B cell (primary cell): ENCODE measurements at regions not wholly inside any gene's neighbourhood (a gene's known extent, or its start where the extent isn't known, plus 50 kb on each side); places are given as distances from the start of the nearest gene placed in this dataset.

Source experiments
- ATAC-seq: fragments of 200-7000 bp; cut with Tn5 transposase; one replicate; pipeline ENCODE4 v1.10.0; 2021; ENCODE audit warnings: low read depth, mild to moderate bottlenecking, moderate number of reproducible peaks, moderate library complexity
- CTCF ChIA-PET: fragments of 350-600 bp; sonication (Branson Sonifier 250); formaldehyde crosslinking; loops from one replicate; lab custom pipeline; 2021; ENCODE audit warnings: antibody characterized with exemption, inconsistent platforms; lab: Charles Lee
- POLR2A ChIA-PET: fragments of 350-600 bp; sonication (Branson Sonifier 250); formaldehyde crosslinking; loops from one replicate; lab custom pipeline; 2021; ENCODE audit warnings: antibody characterized with exemption; lab: Charles Lee
- DNase-seq: peaks from one replicate; pipeline ENCODE4 v3.0.0; 2013
- H2AFZ ChIP-seq: 2 replicates; pipeline ENCODE4 v1.6.1; 2012; ENCODE audit warnings: mild to moderate bottlenecking, low read depth, low read length; ENCODE audit not compliant: insufficient read depth, poor library complexity, severe bottlenecking
- H3K27ac ChIP-seq, 2 donors: 1 replicate in 1 of 2; 2 replicates in 1 of 2; pipeline ENCODE4 v1.5.1; 2012 to 2013; ENCODE audit warnings: low read length in 2 of 2, mild to moderate bottlenecking in 2 of 2, moderate library complexity in 1 of 2
- H3K27me3 ChIP-seq, 4 experiments: fragments of 200-600 bp in 1 of 4; sonication (generic) in 1 of 4; replicated peaks in 1 of 4; 1 replicate in 2 of 4; 2 replicates in 2 of 4; pipeline versions ENCODE4 v1.6.1 to v1.7.0; 2013 to 2016; ENCODE audit warnings: low read length in 3 of 4, mild to moderate bottlenecking in 2 of 4, mixed read lengths in 1 of 4, moderate library complexity in 1 of 4; ENCODE audit not compliant: insufficient read depth in 4 of 4, control insufficient read depth in 3 of 4; ENCODE audit errors: control extremely low read depth in 1 of 4
- H3K36me3 ChIP-seq, 2 experiments: replicated peaks in 1 of 2; 1 replicate in 1 of 2; 2 replicates in 1 of 2; pipeline versions ENCODE4 v1.6.1 to v1.7.1; 2013; ENCODE audit warnings: low read length in 1 of 2; ENCODE audit not compliant: insufficient read depth in 2 of 2, control insufficient read depth in 1 of 2; ENCODE audit errors: control extremely low read depth in 1 of 2, extremely low read depth in 1 of 2
- H3K4me1 ChIP-seq, 2 donors: fragments of 200-600 bp in 1 of 2; sonication (generic) in 1 of 2; 1 replicate in 1 of 2; 2 replicates in 1 of 2; pipeline versions ENCODE4 v1.5.1 to v1.6.1; 2013 to 2017; ENCODE audit warnings: low read length in 2 of 2; ENCODE audit not compliant: control insufficient read depth in 2 of 2, insufficient read depth in 2 of 2
- H3K4me2 ChIP-seq: replicated peaks from 2 replicates; pipeline ENCODE3; 2012; ENCODE audit warnings: mild to moderate bottlenecking, low read depth, low read length; ENCODE audit not compliant: poor library complexity, severe bottlenecking
- H3K4me3 ChIP-seq, 5 experiments: fragments of 200-600 bp in 1 of 5; sonication (generic) in 1 of 5; 1 replicate in 3 of 5; 2 replicates in 2 of 5; pipeline versions ENCODE4 v1.5.1 to v1.7.0; 2011 to 2016; ENCODE audit warnings: low read length in 4 of 5, mild to moderate bottlenecking in 4 of 5, low read depth in 2 of 5, control low read depth in 1 of 5, moderate library complexity in 1 of 5; ENCODE audit not compliant: insufficient read depth in 1 of 5; ENCODE audit errors: control extremely low read depth in 1 of 5, extremely low read depth in 1 of 5
- H3K79me2 ChIP-seq: fragments of 200-600 bp; sonication (generic); one replicate; pipeline ENCODE4 v1.6.0; 2016; ENCODE audit warnings: low read length; ENCODE audit not compliant: control insufficient read depth, insufficient read depth
- H3K9ac ChIP-seq: fragments of 200-600 bp; sonication (generic); 2 replicates; pipeline ENCODE4 v1.6.1; 2017; ENCODE audit warnings: mild to moderate bottlenecking, low read length, moderate library complexity
- H3K9me3 ChIP-seq, 3 donors: one replicate each; pipeline versions ENCODE4 v1.6.1 to v1.7.1; 2013; ENCODE audit warnings: low read length in 2 of 3; ENCODE audit not compliant: control insufficient read depth in 2 of 3, insufficient read depth in 1 of 3; ENCODE audit errors: control extremely low read depth in 1 of 3
- H4K20me1 ChIP-seq: 2 replicates; pipeline ENCODE4 v1.6.0; 2012; ENCODE audit warnings: mild to moderate bottlenecking, low read length; ENCODE audit not compliant: insufficient read depth, control insufficient read depth, poor library complexity, severe bottlenecking
- H3K27ac Mint-ChIP-seq: one replicate; pipeline ENCODE4 v1.8.0; 2021; ENCODE audit warnings: mixed read lengths
- H3K27me3 Mint-ChIP-seq: one replicate; pipeline ENCODE4 v1.8.0; 2021; ENCODE audit warnings: mixed read lengths
- H3K4me1 Mint-ChIP-seq: one replicate; pipeline ENCODE4 v1.8.0; 2021; ENCODE audit warnings: mixed read lengths
- H3K4me3 Mint-ChIP-seq: one replicate; pipeline ENCODE4 v1.8.0; 2021; ENCODE audit warnings: mixed read lengths
- H3K9me3 Mint-ChIP-seq: one replicate; pipeline ENCODE4 v1.8.0; 2022; ENCODE audit warnings: mixed read lengths; ENCODE audit not compliant: insufficient read depth
- CTCF ChIP-seq: fragments of 200-600 bp; IDR thresholded peaks from one replicate; pipeline ENCODE4 v1.8.0; 2022; ENCODE audit warnings: antibody characterized with exemption, mild to moderate bottlenecking
- EZH2 ChIP-seq: IDR thresholded peaks from 2 replicates; pipeline ENCODE4 v1.6.1; 2012; ENCODE audit warnings: borderline replicate concordance, low read depth, mild to moderate bottlenecking, moderate library complexity, low read length; ENCODE audit not compliant: insufficient read depth, poor library complexity, severe bottlenecking
- WGBS: methylation state at CpG from one replicate; pipeline ENCODE4 v1.1.5; 2013; ENCODE audit warnings: missing lambda C conversion rate; ENCODE audit not compliant: insufficient coverage; 5-methylcytosine and 5-hydroxymethylcytosine counted together
- intact Hi-C: fragments of 100-400 bp; cut with micrococcal nuclease; formaldehyde crosslinking; loops from one replicate; pipeline ENCODE4 v1.10.0; 2022

GRCh38 chr1:228940926-228941325, 205.6 kb downstream of the RHOU start:
- no peak for TF ChIP-seq CTCF
- TF ChIP-seq EZH2 = no peak
- H3K4me1 ChIP-seq = peaks cover 0 to 6% of the 10 kb centered on the region in 2 donors
- H3K27me3 Mint-ChIP-seq = peaks cover 9% of the 10 kb centered on the region
- intact Hi-C loops = no loop called here
- peaks cover 0 to 2% (median 0%) of the 10 kb centered on the region in 4 experiments for H3K27me3 ChIP-seq
- H3K9ac ChIP-seq = no peak overlapping the region
- H3K27ac Mint-ChIP-seq = no peak overlapping the region
- H2AFZ ChIP-seq = no peak overlapping the region
- ChIA-PET POLR2A (no interaction called here), CTCF (no interaction called here)
- no peaks in the 10 kb centered on the region for H3K36me3 ChIP-seq
- no peak overlapping the region for H3K4me3 Mint-ChIP-seq
- DNase-seq = no peak
- no peak overlapping the region for H3K4me2 ChIP-seq
- no peaks in the 10 kb centered on the region for H4K20me1 ChIP-seq
- no peaks in the 10 kb centered on the region for H3K9me3 ChIP-seq
- peaks cover 3% of the 10 kb centered on the region for H3K4me1 Mint-ChIP-seq
- ATAC-seq = no peak
- H3K79me2 ChIP-seq = no peaks in the 10 kb centered on the region
- 53% methylated on average over 6 of the region's 6 CpGs for WGBS
- H3K9me3 Mint-ChIP-seq = no peaks in the 10 kb centered on the region
- H3K27ac ChIP-seq = no peak overlapping the region
- H3K4me3 ChIP-seq = no peak overlapping the region

DNA sequence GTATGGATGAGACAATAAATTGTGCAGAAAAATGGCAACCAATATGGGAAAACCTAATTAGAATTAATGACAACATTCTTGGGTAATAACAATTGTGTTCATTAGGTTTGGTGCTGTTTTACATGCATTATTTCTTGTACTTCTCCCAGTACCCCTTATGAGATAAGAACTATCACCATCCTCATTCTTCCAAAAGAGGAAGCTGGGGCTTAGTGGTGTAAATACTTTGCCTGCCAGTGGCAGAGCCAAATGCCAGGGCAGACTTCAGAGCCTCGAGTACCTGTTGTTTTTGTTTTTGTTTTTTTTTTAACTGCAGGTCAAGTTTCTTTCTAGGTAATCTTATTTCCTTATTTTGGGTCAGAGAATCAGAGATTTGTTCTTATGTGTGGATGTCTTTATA, 206.4 kb downstream of the RHOU start:
- Mint-ChIP-seq H3K4me1 (peaks cover 3% of the 10 kb centered on the region), H3K4me3 (no peak overlapping the region), H3K27me3 (peaks cover 8% of the 10 kb centered on the region), H3K27ac (no peak overlapping the region), H3K9me3 (no peaks in the 10 kb centered on the region)
- Histone ChIP-seq H3K79me2 (no peaks in the 10 kb centered on the region), H3K27ac (no peak overlapping the region), H3K36me3 (no peaks in the 10 kb centered on the region), H3K4me2 (no peak overlapping the region), H2AFZ (no peak overlapping the region), H3K4me1 (peaks cover 0 to 6% of the 10 kb centered on the region in 2 donors), H3K27me3 (peaks cover 0 to 2% (median 0%) of the 10 kb centered on the region in 4 experiments), H3K9me3 (no peaks in the 10 kb centered on the region), H3K9ac (no peak overlapping the region), H4K20me1 (no peaks in the 10 kb centered on the region), H3K4me3 (no peak overlapping the region)
- intact Hi-C loops = no loop called here
- TF ChIP-seq EZH2 = no peak
- TF ChIP-seq CTCF = no peak
- ChIA-PET CTCF (no interaction called here), POLR2A (no interaction called here)
- WGBS = no CpG with 5 or more reads among the region's 1 CpG
- no peak for ATAC-seq
- DNase-seq = no peak
